NCI-H82 treated with DMSO at 0.1 percent for 48 hours (cell line): ENCODE measurements at regions not wholly inside any gene's neighbourhood (a gene's known extent, or its start where the extent isn't known, plus 50 kb on each side); places are given as distances from the start of the nearest gene placed in this dataset.
A peak's percentile ranks its signal among the peaks of the same experiment; 100 is the strongest.
"Not testable (repeated sequence)": the region's sequence is repeated elsewhere in the genome, so short reads cannot be mapped to it uniquely, and the experiment has no call there.

Source experiments
- DNase-seq: peaks from one replicate; lab custom pipeline; 2025; ENCODE audit not compliant: unreplicated experiment; lab: John Stamatoyannopoulos, UW

DNA sequence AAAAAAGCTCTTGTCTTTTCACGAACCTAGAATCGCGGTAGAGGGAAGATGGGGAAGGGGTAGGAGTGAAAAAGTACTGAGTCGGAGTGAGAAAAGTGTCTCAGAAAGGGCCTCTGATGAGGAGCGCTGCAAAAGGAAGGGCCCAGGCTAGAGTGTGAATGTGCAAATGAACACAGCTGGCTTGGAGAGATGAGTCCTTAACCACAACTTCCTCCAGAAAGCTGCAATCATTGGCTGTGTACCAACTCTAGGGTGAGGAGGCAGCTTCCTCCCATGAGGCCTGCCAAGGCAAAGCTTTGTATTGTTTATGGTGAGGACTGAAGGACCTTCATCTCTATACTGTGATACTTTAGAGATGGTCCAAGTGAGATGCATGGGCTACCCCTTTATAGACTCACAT lies 566.9 kb upstream of the ANO5 start:
- DNase-seq = no peak

DNA sequence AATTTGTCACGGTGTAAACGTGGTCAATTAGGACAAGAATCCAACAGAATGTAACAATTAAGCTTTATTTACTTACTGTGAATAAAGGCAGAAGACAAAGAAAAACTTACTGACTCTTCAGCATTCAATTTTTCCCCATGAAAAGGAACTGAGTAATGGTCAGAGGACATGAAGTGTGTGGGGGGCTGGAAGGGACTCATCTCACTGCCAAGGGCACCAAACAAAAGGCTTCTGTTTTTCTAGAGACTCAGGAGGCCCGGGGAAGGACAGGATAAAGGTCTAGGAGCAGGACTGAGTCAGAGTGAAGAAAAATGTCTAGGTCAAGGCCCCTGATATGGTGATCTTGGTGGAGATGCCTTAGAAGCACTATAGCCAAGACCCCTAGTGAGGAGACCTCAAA lies 564.2 kb upstream of the ANO5 start:
- no peak for DNase-seq

GRCh38 chr11:21630934-21631478 lies 561.9 kb upstream of the ANO5 start:
- DNase-seq = no peak

DNA sequence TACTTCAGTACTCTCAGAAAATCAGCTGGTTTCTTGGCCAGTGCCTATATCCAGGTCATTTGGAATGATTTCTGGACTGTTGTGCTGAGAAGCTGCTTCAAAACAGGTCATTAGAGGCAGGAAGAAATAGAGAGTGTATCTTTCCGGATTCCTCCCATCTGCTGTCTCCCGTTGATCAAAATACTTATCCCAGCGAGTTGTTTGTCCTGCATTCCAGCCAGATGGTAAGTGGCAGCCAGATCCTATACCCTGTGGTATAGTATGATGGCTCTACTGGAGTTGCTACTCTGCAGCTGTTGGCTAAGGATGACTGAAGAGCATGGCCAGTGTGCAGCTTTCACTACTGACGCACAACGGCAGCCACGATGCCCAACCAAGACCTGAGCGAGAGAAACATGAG lies 560.9 kb upstream of the ANO5 start:
- peak; percentile 63 for DNase-seq

- no peak for DNase-seq
Measured at GRCh38 chr11:21634491-21634890, 558.4 kb upstream of the ANO5 start.

GRCh38 chr11:21634956-21635355 lies 557.9 kb upstream of the ANO5 start:
- no peak for DNase-seq

DNA sequence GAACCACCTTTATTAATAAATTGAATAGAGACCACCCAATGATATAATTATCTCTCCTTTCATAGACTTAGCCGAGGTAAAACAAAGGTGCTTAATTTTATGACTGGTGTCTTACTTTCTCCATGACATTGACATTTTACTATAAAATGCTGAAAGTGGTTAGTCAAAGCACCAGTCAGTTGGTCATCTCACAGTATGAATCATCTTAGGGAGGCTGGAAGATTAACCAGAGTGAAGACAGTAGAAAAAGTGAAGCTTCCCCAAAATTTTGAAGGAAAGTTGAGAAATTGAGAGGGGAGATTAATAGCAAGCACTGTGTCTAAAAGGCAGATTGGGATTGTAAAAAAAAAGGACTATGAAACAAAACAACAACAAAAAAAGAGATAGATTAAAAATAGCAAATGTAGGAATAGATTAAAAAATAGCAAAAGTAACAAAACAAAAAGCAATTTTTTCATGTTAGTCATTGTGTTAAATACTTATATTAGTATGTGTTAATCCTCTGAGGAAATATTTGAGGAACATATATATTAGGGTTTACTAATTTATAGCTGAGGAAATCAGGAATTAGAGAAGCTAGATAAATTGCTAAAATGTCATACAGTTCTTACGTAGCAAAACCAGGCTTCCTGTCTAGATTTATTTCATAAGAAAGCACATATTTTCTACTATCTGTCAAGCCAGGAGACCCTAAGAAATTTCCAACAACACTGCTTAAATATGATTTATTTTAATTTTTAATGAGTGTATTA lies 557.3 kb upstream of the ANO5 start:
- no peak for DNase-seq

GRCh38 chr11:21636561-21636960 lies 556.3 kb upstream of the ANO5 start:
- no peak for DNase-seq

GRCh38 chr11:21640491-21640890 lies 552.4 kb upstream of the ANO5 start:
- DNase-seq = no peak

GRCh38 chr11:21641869-21642268 lies 551.0 kb upstream of the ANO5 start:
- DNase-seq = no peak

DNA sequence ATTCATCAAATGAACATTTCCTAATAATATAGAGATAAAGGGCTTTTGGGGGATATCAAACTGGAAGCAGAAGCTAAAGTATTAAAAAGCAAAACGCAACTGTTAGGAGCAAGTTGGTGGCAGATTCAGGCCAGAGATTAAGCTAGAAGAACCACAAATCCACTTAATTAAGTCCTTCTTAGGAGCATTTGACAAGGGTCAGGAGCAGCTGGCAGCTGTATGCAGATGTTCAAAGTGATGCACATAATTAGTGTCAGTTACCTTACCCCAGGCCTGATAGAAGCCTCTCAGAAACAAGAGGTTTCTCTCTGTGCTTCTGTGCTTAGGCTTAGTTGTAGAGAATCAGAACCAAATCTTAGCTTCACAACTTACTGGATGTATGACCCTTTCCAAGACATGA lies 546.5 kb upstream of the ANO5 start:
- peak; percentile 78 for DNase-seq

DNA sequence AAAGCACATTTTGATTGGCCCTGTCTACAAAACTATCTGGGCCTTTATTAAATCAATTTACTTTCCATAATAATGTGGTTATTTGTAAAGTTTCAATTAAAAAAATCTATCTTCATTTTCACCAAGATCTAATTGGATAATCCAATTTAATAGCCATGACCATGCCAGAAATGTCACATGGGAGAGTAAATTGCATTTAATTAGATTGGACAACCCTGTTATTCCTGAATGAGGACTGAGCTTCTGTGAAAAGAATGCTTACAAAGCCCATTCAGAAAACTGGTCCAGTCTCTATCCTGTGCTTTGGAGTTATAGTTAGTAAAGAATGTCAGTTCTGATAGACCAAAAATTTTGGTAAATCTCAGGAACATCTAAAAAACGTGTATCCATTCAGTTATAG lies 541.9 kb upstream of the ANO5 start:
- DNase-seq = peak; percentile 78

DNA sequence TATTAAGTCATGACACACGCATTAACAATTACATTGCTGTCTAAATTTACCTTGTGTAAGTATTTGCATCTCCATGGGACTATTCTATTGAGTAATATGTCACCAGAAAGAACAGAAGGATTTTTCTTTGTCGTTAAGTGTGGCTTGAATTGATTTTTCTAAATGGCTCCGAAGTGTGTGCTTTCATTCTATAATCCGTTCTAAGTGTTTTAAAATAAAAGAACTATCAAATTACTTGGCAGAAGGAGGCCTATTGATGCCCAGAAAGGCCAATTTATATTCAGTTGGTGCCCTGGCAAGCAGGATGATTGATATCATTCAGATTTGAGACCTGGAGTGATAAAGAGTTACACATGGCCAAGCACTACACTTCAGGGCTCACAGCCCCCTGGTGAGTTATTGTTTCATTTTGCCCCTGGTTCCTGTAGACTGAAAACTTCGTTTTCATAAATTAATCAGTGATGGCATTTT lies 538.9 kb upstream of the ANO5 start:
- DNase-seq = no peak

GRCh38 chr11:21656065-21656464 lies 536.8 kb upstream of the ANO5 start:
- DNase-seq = no peak

DNA sequence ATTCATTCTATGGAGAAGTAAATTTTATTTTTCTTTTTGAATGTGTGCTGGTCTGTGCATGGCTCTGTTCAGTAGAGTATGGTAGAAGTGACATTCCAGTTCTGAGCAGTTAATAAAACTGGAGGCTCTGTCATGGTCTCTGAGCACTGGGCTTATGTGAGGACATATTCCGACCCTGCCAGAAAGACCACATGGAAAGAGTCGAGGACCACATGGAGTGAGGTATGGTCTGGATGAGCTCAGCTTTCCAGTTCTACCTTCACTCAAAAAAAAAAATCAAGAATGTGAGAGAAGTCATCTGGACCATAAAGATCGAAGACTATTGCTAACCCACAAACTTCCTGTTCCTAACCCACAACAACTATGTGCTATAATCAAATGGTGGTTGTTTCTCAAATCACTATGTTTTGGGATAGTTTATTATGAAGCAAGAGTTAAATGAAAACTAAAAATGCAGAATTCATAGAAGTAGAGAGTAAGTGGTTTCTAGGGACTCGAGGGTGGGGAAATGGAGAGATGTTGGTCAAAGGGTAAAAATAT lies 534.2 kb upstream of the ANO5 start:
- DNase-seq = no peak

DNA sequence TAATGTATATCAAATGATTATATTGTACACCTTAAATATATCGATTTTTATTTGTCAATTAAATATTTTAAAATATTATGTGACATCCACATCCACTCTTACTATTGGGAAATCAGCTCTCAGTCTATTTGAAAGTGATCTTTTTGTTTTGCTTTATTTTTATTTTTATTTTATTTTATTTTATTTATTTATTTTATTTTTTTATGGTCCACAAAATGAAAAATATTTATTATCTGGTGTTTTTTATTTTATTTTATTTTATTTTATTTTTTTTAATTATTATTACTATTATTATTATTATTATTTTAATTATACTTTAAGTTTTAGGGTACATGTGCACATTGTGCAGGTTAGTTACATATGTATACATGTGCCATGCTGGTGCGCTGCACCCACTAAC lies 533.5 kb upstream of the ANO5 start:
- not testable (repeated sequence) for DNase-seq

DNA sequence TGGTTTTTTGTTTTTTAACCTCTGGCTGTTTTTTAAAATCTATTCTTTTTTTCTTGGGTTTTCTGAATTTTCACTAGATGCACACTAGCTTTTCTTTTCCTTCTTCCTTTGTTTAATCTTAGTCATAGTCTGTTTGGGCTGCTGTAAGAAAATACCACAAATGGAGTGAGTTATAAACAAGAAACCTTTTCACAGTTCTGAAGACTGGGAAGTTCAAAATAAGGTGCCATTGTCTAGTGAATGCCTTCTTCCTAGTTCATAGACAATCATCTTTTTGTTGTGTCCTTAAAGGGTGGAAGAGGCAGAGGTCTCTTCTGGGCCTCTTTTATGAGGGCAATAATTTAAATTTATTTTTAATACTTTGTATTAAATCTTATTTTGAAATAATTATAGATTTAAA lies 532.9 kb upstream of the ANO5 start:
- no peak for DNase-seq

GRCh38 chr11:21675049-21675616 lies 517.8 kb upstream of the ANO5 start:
- DNase-seq = no peak

- no peak for DNase-seq
Measured at GRCh38 chr11:21687643-21688042, 505.2 kb upstream of the ANO5 start.

- no peak for DNase-seq
Measured at GRCh38 chr11:21704539-21704938, 488.3 kb upstream of the ANO5 start.

DNA sequence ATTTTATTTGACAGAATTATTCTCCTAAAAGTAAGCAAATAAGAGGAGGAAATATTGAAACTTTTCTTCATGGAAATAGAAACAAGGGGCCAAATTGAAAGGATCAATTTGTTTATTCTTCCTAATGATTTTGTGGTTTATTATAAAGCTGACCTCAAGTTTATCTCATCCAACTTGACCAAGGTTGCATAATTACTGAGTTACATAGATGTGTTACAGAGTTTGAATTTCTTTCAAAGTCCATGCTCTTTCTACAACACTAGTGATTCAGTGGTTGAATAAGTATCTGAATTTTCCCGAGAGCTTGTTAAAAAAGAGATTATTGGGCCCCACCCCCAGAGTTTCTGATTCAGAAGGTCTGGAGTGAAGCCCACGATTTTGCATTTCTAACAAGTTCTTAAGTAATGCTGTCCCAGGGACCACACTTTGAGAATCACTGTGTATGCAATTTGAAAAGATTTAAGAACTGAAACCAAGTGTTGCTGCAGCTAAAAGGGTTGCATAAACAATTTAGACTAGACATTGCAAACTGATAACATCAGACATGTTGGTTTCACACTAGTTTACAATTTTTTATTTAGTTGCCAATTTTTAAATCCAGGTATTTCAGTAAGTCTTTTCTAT lies 485.7 kb upstream of the ANO5 start:
- DNase-seq = no peak

GRCh38 chr11:21710809-21711208 lies 482.1 kb upstream of the ANO5 start:
- no peak for DNase-seq
